ENCODE measurements at regions not wholly inside any gene's neighbourhood (a gene's known extent, or its start where the extent isn't known, plus 50 kb on each side); places are given as distances from the start of the nearest gene placed in this dataset.

DNA sequence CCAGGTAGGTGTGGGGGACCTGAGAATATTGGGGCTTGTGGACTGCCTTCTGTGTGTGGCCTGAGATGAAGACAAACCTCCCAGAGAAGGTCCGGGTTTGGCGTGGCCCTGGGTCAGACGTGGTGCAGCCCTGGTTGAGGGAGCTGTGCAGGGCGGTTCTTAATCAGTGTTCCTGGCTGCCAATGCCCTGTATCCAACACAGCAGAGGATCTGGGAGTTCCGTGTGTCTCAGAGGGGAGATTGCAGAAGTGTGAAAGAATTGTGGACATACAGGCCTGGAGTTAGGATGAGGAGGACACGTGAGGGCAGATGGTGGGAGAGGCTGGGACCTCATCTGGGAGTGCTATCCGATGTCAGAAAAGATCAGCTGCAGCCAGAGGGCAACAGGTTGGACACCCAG, 102.0 kb upstream of the NECTIN1 start:
- TF ChIP-seq, protein P1, sequence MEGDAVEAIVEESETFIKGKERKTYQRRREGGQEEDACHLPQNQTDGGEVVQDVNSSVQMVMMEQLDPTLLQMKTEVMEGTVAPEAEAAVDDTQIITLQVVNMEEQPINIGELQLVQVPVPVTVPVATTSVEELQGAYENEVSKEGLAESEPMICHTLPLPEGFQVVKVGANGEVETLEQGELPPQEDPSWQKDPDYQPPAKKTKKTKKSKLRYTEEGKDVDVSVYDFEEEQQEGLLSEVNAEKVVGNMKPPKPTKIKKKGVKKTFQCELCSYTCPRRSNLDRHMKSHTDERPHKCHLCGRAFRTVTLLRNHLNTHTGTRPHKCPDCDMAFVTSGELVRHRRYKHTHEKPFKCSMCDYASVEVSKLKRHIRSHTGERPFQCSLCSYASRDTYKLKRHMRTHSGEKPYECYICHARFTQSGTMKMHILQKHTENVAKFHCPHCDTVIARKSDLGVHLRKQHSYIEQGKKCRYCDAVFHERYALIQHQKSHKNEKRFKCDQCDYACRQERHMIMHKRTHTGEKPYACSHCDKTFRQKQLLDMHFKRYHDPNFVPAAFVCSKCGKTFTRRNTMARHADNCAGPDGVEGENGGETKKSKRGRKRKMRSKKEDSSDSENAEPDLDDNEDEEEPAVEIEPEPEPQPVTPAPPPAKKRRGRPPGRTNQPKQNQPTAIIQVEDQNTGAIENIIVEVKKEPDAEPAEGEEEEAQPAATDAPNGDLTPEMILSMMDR (IDR thresholded peaks at IDR 0.05) = no peak
- TF ChIP-seq POLR2A (IDR thresholded peaks at IDR 0.05) = no peak
